ENCODE measurements at regions not wholly inside any gene's neighbourhood (a gene's known extent, or its start where the extent isn't known, plus 50 kb on each side); places are given as distances from the start of the nearest gene placed in this dataset.

DNA sequence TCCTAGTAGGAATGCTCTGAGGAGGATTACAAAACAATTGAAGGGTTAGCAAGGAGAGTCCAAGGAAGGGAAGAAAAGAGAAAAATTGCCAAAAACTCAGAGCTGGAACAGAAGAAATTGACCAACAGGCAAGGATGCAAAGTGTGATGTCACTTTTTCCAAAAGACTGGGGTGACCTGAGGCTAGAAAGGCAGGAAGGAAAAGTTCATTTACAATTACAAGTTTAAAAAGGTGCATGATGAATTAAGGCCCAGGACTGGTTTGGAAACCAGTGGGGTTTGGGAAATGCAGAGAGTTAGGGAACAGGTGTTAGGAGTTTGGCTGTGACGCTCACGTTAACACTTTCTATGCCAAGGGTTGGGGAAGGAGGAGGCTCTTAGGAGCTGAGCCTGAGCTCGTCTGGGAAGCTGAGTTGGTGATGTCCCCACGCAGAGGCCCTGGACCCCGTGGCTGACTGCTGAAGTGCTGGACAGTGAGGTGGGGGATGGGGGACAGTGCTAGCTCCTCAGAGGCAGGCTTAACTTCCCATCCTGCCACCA lies 92.6 kb upstream of the PODXL start:
- DNase-seq (ENCODE audit: extremely low spot score) = no peak

DNA sequence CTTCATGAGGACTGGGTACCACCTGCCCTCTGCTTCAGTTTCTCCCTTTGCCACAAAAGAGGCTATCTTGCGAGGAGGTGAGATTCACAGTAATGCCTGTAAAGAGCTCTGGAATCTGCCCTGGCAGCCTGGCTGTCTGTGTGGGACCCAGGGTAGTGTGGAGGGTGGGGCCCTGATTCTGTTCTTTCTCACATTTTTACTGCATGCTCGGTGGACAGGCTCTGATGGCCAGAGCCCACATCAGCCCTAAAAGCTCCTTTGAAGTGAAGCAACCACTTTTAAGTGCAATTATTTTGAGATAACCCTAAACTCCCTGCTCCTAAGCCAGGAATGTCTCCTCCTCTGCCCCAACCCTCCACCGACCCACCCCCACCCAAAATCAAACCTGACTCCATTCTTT lies 92.1 kb upstream of the PODXL start:
- ChIA-PET POLR2A (no interaction called here), CTCF (no interaction called here)
- TF ChIP-seq TARDBP (IDR thresholded peaks at IDR 0.05) = no peak
- no peak for DNase-seq (ENCODE audit: extremely low spot score)

More for the DNA sequence above, 92.6 kb upstream of the PODXL start:
- ChIA-PET POLR2A (no interaction called here), CTCF (no interaction called here)
- TF ChIP-seq FOXM1 (IDR thresholded peaks at IDR 0.05; ENCODE audit: borderline replicate concordance) (no peak), TARDBP (IDR thresholded peaks at IDR 0.05) (no peak), ELF4 (IDR thresholded peaks at IDR 0.05) (no peak), SUZ12 (IDR thresholded peaks at IDR 0.05) (no peak), BHLHE40 (IDR thresholded peaks at IDR 0.05; ENCODE audit: borderline replicate concordance) (no peak), HDGF (IDR thresholded peaks at IDR 0.05; ENCODE audit: borderline replicate concordance) (no peak), L3MBTL2 (conservative IDR thresholded peaks at IDR 0.05) (no peak), ZNF384 (IDR thresholded peaks at IDR 0.05) (no peak), FOXK2 (IDR thresholded peaks at IDR 0.05) (no peak), ARNT (IDR thresholded peaks at IDR 0.05) (no peak), LEF1 (IDR thresholded peaks at IDR 0.05; ENCODE audit: borderline replicate concordance) (no peak)
- TF ChIP-seq, protein P1, sequence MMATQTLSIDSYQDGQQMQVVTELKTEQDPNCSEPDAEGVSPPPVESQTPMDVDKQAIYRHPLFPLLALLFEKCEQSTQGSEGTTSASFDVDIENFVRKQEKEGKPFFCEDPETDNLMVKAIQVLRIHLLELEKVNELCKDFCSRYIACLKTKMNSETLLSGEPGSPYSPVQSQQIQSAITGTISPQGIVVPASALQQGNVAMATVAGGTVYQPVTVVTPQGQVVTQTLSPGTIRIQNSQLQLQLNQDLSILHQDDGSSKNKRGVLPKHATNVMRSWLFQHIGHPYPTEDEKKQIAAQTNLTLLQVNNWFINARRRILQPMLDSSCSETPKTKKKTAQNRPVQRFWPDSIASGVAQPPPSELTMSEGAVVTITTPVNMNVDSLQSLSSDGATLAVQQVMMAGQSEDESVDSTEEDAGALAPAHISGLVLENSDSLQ (IDR thresholded peaks at IDR 0.05) = no peak

DNA sequence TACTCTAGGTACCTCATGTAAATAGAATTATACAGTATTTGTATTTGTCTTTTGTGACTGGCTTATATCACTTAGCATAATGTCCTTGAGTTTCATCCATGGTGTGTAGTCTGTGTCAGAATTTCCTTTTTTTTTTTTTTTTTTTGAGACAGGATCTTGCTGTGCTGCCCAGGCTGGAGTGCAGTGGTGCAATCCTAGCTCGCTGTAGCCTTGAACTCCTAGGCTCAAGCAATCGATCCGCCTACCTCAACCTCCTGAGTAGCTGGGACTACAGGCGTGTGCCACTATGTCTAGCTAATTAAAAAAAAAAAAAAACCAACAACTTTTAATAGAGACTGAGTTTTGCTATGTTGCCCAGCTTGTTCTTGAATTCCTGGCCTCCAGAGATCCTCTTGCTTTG lies 89.8 kb upstream of the PODXL start:
- CTCF ChIA-PET = no interaction called here
- no peak for DNase-seq (ENCODE audit: extremely low spot score)
- POLR2A ChIA-PET = no interaction called here
- TF ChIP-seq, protein P1 (IDR thresholded peaks at IDR 0.05) = no peak
- TF ChIP-seq HDGF (IDR thresholded peaks at IDR 0.05; ENCODE audit: borderline replicate concordance) = no peak
- no peak for TF ChIP-seq LEF1 (IDR thresholded peaks at IDR 0.05; ENCODE audit: borderline replicate concordance)
- no peak for TF ChIP-seq TARDBP (IDR thresholded peaks at IDR 0.05)
- no peak for TF ChIP-seq FOXK2 (IDR thresholded peaks at IDR 0.05)
- TF ChIP-seq NFRKB (IDR thresholded peaks at IDR 0.05) = no peak

DNA sequence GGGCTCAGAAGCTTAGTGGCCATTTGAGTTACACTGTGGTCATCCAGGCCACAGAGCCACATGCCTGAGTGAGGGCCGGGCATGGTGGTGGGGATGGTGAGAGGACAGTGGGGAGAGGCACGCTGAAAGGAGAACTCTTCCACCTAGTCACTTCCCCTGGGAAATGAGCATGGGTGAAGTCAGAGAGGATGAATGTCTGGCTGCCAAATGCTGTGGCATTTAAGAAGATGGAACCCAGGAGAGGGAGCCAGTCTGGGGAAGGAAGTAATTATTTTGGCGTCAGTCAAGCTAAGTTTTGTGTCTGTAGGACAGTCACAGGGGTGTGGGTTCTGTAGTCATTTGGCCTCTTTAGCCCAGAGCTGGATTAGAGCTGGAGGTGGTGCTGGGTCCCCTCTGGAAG lies 86.0 kb upstream of the PODXL start:
- TF ChIP-seq FOXK2 (IDR thresholded peaks at IDR 0.05) (no peak), FOXA1 (IDR thresholded peaks at IDR 0.05) (no peak), ARNT (IDR thresholded peaks at IDR 0.05) (no peak), SP1 (IDR thresholded peaks at IDR 0.05) (no peak), FOXM1 (IDR thresholded peaks at IDR 0.05; ENCODE audit: borderline replicate concordance) (no peak), BHLHE40 (IDR thresholded peaks at IDR 0.05; ENCODE audit: borderline replicate concordance) (no peak), CTBP1 (IDR thresholded peaks at IDR 0.05; ENCODE audit: borderline replicate concordance) (no peak), ELF4 (IDR thresholded peaks at IDR 0.05) (no peak), ZNF384 (IDR thresholded peaks at IDR 0.05) (no peak), SUZ12 (IDR thresholded peaks at IDR 0.05) (no peak), HDGF (IDR thresholded peaks at IDR 0.05; ENCODE audit: borderline replicate concordance) (no peak)
- TF ChIP-seq, protein P1 (IDR thresholded peaks at IDR 0.05) = no peak
- CTCF ChIA-PET = interaction anchor here (1.2 kb wide), 1 partner anchor 12 kb away, joined by 3 read pairs; no protein-coding TSS in a partner anchor
- POLR2A ChIA-PET = interaction anchor here (0.6 kb wide), 1 partner anchor 202 kb away, joined by 4 read pairs; no protein-coding TSS in a partner anchor
- no peak for DNase-seq (ENCODE audit: extremely low spot score)

DNA sequence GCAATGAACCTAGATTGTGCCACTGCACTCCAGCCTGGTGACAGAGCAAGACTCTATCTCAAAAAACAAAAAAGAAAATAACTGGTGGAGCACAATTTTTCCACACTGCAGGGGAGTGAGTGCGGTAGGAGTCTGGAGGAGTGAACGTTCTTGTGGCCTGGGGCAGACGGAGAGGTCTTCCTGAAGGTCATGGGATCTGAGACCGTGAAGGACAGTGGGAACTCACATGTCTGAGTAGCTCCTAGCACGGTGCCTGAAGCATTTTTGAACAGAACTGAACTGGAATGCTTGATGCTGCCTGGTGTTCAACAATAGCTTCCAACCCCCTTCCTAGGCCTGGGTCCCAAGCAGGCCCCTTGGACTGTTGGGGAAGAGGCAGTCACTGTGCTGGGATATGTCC lies 84.3 kb upstream of the PODXL start:
- DNase-seq (ENCODE audit: extremely low spot score) = no peak
- CTCF ChIA-PET = no interaction called here
- TF ChIP-seq BHLHE40 (IDR thresholded peaks at IDR 0.05; ENCODE audit: borderline replicate concordance) (no peak), ELF4 (IDR thresholded peaks at IDR 0.05) (no peak), SP1 (IDR thresholded peaks at IDR 0.05) (no peak), ARNT (IDR thresholded peaks at IDR 0.05) (no peak), FOXA1 (IDR thresholded peaks at IDR 0.05) (no peak), HDGF (IDR thresholded peaks at IDR 0.05; ENCODE audit: borderline replicate concordance) (no peak), LEF1 (IDR thresholded peaks at IDR 0.05; ENCODE audit: borderline replicate concordance) (no peak), NFRKB (IDR thresholded peaks at IDR 0.05) (no peak), L3MBTL2 (conservative IDR thresholded peaks at IDR 0.05) (no peak), ZNF384 (IDR thresholded peaks at IDR 0.05) (no peak), FOXK2 (IDR thresholded peaks at IDR 0.05) (no peak), SUZ12 (IDR thresholded peaks at IDR 0.05) (no peak), CTBP1 (IDR thresholded peaks at IDR 0.05; ENCODE audit: borderline replicate concordance) (no peak), TARDBP (IDR thresholded peaks at IDR 0.05) (no peak), FOXM1 (IDR thresholded peaks at IDR 0.05; ENCODE audit: borderline replicate concordance) (no peak)
- TF ChIP-seq, protein P1 (IDR thresholded peaks at IDR 0.05) = no peak
- POLR2A ChIA-PET = no interaction called here

DNA sequence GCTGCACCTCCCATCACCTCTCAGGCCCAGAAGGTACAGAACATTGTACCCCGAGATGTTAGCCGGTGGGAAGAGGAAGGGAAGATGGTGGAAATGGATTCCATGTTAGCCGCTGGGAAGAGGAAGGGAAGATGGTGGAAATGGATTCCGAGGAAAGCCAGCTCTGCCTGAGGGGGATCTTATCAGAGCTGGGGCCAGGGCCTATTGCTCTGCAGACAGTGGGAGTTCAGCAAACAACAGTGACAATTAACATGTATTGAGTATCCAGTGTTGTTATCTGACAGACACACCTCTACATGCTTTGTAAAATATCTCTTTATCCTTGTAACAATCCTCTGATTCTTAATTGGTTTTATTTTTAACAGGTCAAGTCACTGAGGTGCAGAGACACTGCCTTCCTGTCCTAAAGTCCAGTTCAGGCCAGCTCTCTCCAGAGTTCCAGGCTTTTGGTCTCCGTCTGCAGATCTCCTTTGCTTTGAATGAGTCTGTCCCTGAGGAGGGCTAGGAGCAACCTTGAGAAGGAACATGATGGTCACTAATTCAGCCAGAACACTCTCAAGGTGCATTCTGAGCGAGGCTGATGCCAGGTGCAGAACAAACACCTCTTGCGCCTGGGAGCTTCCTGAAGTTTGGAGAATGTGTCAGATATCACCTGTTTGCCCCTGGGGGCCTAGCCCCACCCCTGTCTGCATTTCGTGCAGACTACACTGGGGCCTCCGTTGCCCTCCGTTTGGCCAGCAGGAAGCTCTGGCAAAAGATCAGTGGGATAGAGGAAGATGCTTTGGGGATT lies 82.4 kb upstream of the PODXL start:
- ChIA-PET POLR2A (no interaction called here), CTCF (no interaction called here)
- no peak for TF ChIP-seq CTBP1 (IDR thresholded peaks at IDR 0.05; ENCODE audit: borderline replicate concordance)
- TF ChIP-seq HDGF (IDR thresholded peaks at IDR 0.05; ENCODE audit: borderline replicate concordance) = no peak
- no peak for TF ChIP-seq TARDBP (IDR thresholded peaks at IDR 0.05)
- TF ChIP-seq ZNF384 (IDR thresholded peaks at IDR 0.05) = no peak
- TF ChIP-seq SP1 (IDR thresholded peaks at IDR 0.05) = no peak
- no peak for TF ChIP-seq SUZ12 (IDR thresholded peaks at IDR 0.05)
- no peak for TF ChIP-seq NFRKB (IDR thresholded peaks at IDR 0.05)
- TF ChIP-seq FOXK2 (IDR thresholded peaks at IDR 0.05) = no peak
- DNase-seq (ENCODE audit: extremely low spot score) = no peak
